ENCODE measurements at regions not wholly inside any gene's neighbourhood (a gene's known extent, or its start where the extent isn't known, plus 50 kb on each side); places are given as distances from the start of the nearest gene placed in this dataset.
"Not testable (repeated sequence)": the region's sequence is repeated elsewhere in the genome, so short reads cannot be mapped to it uniquely, and the experiment has no call there.

DNA sequence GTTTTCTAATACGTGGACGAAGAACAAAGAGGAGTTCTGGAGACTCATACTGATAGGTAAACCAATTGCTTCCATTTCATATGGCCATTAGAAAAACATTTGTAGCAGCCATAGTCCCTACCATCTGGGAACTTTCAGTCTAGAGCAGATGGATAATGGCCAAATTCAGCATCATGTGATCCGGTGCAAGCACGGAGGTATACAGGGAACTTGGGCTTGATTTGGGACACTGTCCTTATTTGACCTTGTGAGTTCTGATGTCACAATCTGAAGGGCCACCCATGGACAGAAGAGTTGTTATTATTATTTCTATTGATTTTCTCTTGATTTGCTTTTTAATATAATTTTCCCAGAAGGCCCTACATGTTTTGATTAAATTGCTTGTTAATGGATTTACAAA, 154.6 kb upstream of the ZNF267 start:
- no peaks in the 10 kb centered on the region for H3K27me3 ChIP-seq (replicated peaks; ENCODE audit: insufficient read depth, low read depth, low read length, poor library complexity)
- ChIA-PET CTCF (no interaction called here), POLR2A (ENCODE audit: low non-redundant PET) (no interaction called here)
- no peaks in the 10 kb centered on the region for H3K9me3 ChIP-seq (ENCODE audit: low read depth, low read length, poor library complexity, severe bottlenecking)
- intact Hi-C loops (cut with micrococcal nuclease; ENCODE audit: unreplicated experiment): loop anchor here (10.0 kb wide), 1 partner anchor 146 kb away; no protein-coding TSS in a partner anchor
- no peaks in the 10 kb centered on the region for H3K36me3 ChIP-seq (ENCODE audit: insufficient read depth, low read length, poor library complexity, severe bottlenecking)
- no peak for DNase-seq (ENCODE audit: low spot score)
- no peaks in the 10 kb centered on the region for H3K4me1 ChIP-seq (ENCODE audit: insufficient read depth, low read length, poor library complexity, severe bottlenecking)
- no peak overlapping the region for H3K4me3 ChIP-seq (ENCODE audit: low read depth, low read length, poor library complexity, severe bottlenecking)
- H3K27ac ChIP-seq (ENCODE audit: low read depth, low read length, poor library complexity, severe bottlenecking): no peak overlapping the region
- no TSS peak for BruUV-seq (replicated peaks)
- no peak for TF ChIP-seq EZH2 (IDR thresholded peaks at IDR 0.05; ENCODE audit: borderline replicate concordance, low read depth, low read length, poor library complexity, severe bottlenecking)
- TF ChIP-seq, protein P1, sequence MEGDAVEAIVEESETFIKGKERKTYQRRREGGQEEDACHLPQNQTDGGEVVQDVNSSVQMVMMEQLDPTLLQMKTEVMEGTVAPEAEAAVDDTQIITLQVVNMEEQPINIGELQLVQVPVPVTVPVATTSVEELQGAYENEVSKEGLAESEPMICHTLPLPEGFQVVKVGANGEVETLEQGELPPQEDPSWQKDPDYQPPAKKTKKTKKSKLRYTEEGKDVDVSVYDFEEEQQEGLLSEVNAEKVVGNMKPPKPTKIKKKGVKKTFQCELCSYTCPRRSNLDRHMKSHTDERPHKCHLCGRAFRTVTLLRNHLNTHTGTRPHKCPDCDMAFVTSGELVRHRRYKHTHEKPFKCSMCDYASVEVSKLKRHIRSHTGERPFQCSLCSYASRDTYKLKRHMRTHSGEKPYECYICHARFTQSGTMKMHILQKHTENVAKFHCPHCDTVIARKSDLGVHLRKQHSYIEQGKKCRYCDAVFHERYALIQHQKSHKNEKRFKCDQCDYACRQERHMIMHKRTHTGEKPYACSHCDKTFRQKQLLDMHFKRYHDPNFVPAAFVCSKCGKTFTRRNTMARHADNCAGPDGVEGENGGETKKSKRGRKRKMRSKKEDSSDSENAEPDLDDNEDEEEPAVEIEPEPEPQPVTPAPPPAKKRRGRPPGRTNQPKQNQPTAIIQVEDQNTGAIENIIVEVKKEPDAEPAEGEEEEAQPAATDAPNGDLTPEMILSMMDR (conservative IDR thresholded peaks at IDR 0.05; ENCODE audit: low read depth, low read length): no peak

DNA sequence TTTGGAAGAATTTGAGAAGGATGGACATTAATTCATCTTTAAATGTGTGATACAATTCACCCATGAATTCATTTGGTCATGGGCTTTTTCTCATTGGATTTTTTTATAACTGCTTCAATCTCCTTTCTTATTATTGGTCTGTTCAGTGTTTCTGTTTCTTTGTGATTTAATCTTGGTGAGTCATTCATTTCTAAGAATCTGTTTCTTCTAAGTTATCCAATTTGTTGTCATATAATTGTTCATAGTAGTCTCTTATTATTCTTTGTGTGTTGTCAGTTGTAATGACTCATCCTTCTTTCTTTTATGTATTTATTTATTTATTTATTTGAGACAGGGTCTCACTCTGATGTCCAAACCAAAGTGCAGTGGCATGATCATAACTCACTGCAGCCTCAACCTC, 146.1 kb upstream of the ZNF267 start:
- no peaks in the 10 kb centered on the region for H3K27me3 ChIP-seq (replicated peaks; ENCODE audit: insufficient read depth, low read depth, low read length, poor library complexity)
- no peak overlapping the region for H3K4me3 ChIP-seq (ENCODE audit: low read depth, low read length, poor library complexity, severe bottlenecking)
- H3K9me3 ChIP-seq (ENCODE audit: low read depth, low read length, poor library complexity, severe bottlenecking): no peaks in the 10 kb centered on the region
- H3K27ac ChIP-seq (ENCODE audit: low read depth, low read length, poor library complexity, severe bottlenecking): no peak overlapping the region
- no peak for DNase-seq (ENCODE audit: low spot score)
- no peak for TF ChIP-seq EZH2 (IDR thresholded peaks at IDR 0.05; ENCODE audit: borderline replicate concordance, low read depth, low read length, poor library complexity, severe bottlenecking)
- TF ChIP-seq, protein P1 (conservative IDR thresholded peaks at IDR 0.05; ENCODE audit: low read depth, low read length): no peak
- BruUV-seq (replicated peaks): no TSS peak
- no peaks in the 10 kb centered on the region for H3K4me1 ChIP-seq (ENCODE audit: insufficient read depth, low read length, poor library complexity, severe bottlenecking)
- intact Hi-C loops (cut with micrococcal nuclease; ENCODE audit: unreplicated experiment): no loop called here
- CTCF ChIA-PET: no interaction called here
- H3K36me3 ChIP-seq (ENCODE audit: insufficient read depth, low read length, poor library complexity, severe bottlenecking): peaks cover 7% of the 10 kb centered on the region
- POLR2A ChIA-PET (ENCODE audit: low non-redundant PET): interaction anchor here (0.6 kb wide), 1 partner anchor 19 kb away, joined by 3 read pairs; no protein-coding TSS in a partner anchor

DNA sequence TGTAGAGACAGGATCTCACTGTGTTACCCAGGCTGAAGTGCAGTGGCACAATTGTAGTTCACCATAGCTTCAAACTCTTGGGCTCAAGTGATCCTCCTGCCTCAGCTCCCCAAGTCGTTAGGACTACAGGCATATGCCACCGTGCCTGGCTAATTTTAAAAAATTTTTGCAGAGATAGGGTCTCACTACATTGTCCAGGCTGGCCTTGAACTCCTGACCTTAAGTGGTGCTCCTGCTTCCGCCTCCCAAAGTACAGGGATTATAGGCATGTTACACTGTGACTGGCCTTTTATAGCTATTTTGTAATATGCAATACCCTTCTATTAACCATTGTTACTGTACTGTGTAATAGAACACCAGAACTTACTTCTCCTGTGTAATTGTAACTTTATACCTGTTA, 139.3 kb upstream of the ZNF267 start:
- CTCF ChIA-PET: interaction anchor here (0.6 kb wide), 1 partner anchor 470 kb away, joined by 5 read pairs; no protein-coding TSS in a partner anchor
- H3K36me3 ChIP-seq (ENCODE audit: insufficient read depth, low read length, poor library complexity, severe bottlenecking): peaks cover 5% of the 10 kb centered on the region
- DNase-seq (ENCODE audit: low spot score): no peak
- H3K4me1 ChIP-seq (ENCODE audit: insufficient read depth, low read length, poor library complexity, severe bottlenecking): no peaks in the 10 kb centered on the region
- H3K9me3 ChIP-seq (ENCODE audit: low read depth, low read length, poor library complexity, severe bottlenecking): peaks cover 3% of the 10 kb centered on the region
- no peaks in the 10 kb centered on the region for H3K27me3 ChIP-seq (replicated peaks; ENCODE audit: insufficient read depth, low read depth, low read length, poor library complexity)
- BruUV-seq (replicated peaks): no TSS peak
- intact Hi-C loops (cut with micrococcal nuclease; ENCODE audit: unreplicated experiment): no loop called here
- TF ChIP-seq, protein P1 (conservative IDR thresholded peaks at IDR 0.05; ENCODE audit: low read depth, low read length): no peak
- TF ChIP-seq EZH2 (IDR thresholded peaks at IDR 0.05; ENCODE audit: borderline replicate concordance, low read depth, low read length, poor library complexity, severe bottlenecking): no peak
- no peak overlapping the region for H3K4me3 ChIP-seq (ENCODE audit: low read depth, low read length, poor library complexity, severe bottlenecking)
- no peak overlapping the region for H3K27ac ChIP-seq (ENCODE audit: low read depth, low read length, poor library complexity, severe bottlenecking)
- POLR2A ChIA-PET (ENCODE audit: low non-redundant PET): no interaction called here

DNA sequence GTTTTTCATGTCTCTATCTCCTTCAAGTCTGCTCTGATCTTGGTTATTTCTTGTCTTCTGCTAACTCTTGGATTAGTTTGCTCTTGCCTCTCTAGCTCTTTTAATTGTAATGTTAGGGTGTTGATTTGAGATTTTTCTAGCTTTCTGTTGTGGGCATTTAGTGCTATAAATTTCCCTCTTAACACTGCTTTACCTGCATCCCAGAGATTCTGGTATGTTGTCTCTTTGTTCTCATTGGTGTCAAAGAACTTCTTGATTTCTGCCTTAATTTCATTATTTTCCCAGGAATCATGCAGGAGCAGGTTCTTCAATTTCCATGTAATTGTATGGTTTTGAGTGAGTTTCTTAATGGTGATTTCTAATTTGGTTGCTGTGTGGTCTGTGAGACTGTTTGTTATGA, 128.5 kb upstream of the ZNF267 start:
- H3K36me3 ChIP-seq (ENCODE audit: insufficient read depth, low read length, poor library complexity, severe bottlenecking); intact Hi-C loops (cut with micrococcal nuclease; ENCODE audit: unreplicated experiment); H3K27me3 ChIP-seq (replicated peaks; ENCODE audit: insufficient read depth, low read depth, low read length, poor library complexity); H3K4me3 ChIP-seq (ENCODE audit: low read depth, low read length, poor library complexity, severe bottlenecking); H3K27ac ChIP-seq (ENCODE audit: low read depth, low read length, poor library complexity, severe bottlenecking); BruUV-seq (replicated peaks); CTCF ChIA-PET; DNase-seq (ENCODE audit: low spot score); POLR2A ChIA-PET (ENCODE audit: low non-redundant PET); H3K4me1 ChIP-seq (ENCODE audit: insufficient read depth, low read length, poor library complexity, severe bottlenecking): not testable (repeated sequence)
- H3K9me3 ChIP-seq (ENCODE audit: low read depth, low read length, poor library complexity, severe bottlenecking): peaks cover 55% of the 10 kb centered on the region

All from A673 (cell line).